Naive thymus-derived CD4-positive, alpha-beta T cell (primary cell): ENCODE measurements at regions not wholly inside any gene's neighbourhood (a gene's known extent, or its start where the extent isn't known, plus 50 kb on each side); places are given as distances from the start of the nearest gene placed in this dataset.
"Not testable (repeated sequence)": the region's sequence is repeated elsewhere in the genome, so short reads cannot be mapped to it uniquely, and the experiment has no call there.

Experiments
- ATAC-seq: fragments of 150-1000 bp; cut with Tn5 transposase; 2 replicates; pipeline ENCODE4 v1.10.0; 2021; ENCODE audit warnings: mild to moderate bottlenecking, moderate library complexity
- CTCF ChIA-PET: fragments of 350-600 bp; sonication (Branson Sonifier 250); formaldehyde crosslinking; loops from one replicate; lab custom pipeline; 2021; ENCODE audit warnings: antibody characterized with exemption; lab: Charles Lee
- POLR2A ChIA-PET: fragments of 350-600 bp; sonication (Branson Sonifier 250); formaldehyde crosslinking; loops from one replicate; lab custom pipeline; 2021; ENCODE audit warnings: antibody characterized with exemption, inconsistent platforms; lab: Charles Lee
- DNase-seq, 9 donors: peaks; one replicate each; pipeline versions ENCODE4 v3.0.0 to v3.0.0-alpha.2; 2020 to 2022; ENCODE audit warnings: mixed read lengths in 1 of 9
- H3K27ac ChIP-seq: one replicate; pipeline ENCODE4 v1.7.0; 2013; ENCODE audit warnings: mild to moderate bottlenecking, low read depth, low read length, moderate library complexity
- H3K27me3 ChIP-seq, 2 donors: one replicate each; pipeline ENCODE4 v1.7.0; 2013; ENCODE audit warnings: low read length in 2 of 2, mild to moderate bottlenecking in 2 of 2, moderate library complexity in 2 of 2; ENCODE audit not compliant: control insufficient read depth in 2 of 2, insufficient read depth in 2 of 2
- H3K36me3 ChIP-seq, 3 experiments: 1 replicate in 2 of 3; 2 replicates in 1 of 3; pipeline ENCODE4 v1.7.0; 2013; ENCODE audit warnings: low read length in 3 of 3, mild to moderate bottlenecking in 3 of 3, moderate library complexity in 1 of 3; ENCODE audit not compliant: insufficient read depth in 3 of 3, control insufficient read depth in 2 of 3
- H3K4me1 ChIP-seq, 2 donors: one replicate each; pipeline ENCODE4 v1.7.0; 2013; ENCODE audit warnings: low read length in 2 of 2, mild to moderate bottlenecking in 2 of 2, moderate library complexity in 1 of 2; ENCODE audit not compliant: control insufficient read depth in 2 of 2, insufficient read depth in 2 of 2
- H3K4me3 ChIP-seq: 2 replicates; pipeline ENCODE4 v1.7.0; 2013; ENCODE audit warnings: mild to moderate bottlenecking, low read length
- H3K9me3 ChIP-seq, 3 experiments: 1 replicate in 2 of 3; 2 replicates in 1 of 3; pipeline ENCODE4 v1.7.0; 2013; ENCODE audit warnings: low read length in 3 of 3; ENCODE audit not compliant: control insufficient read depth in 2 of 3
- H3K27ac Mint-ChIP-seq, 9 donors: one replicate each; pipeline ENCODE4 v1.8.0; 2020 to 2022; ENCODE audit warnings: mixed read lengths in 9 of 9, mild to moderate bottlenecking in 8 of 9, moderate library complexity in 5 of 9, inconsistent platforms in 2 of 9
- H3K27me3 Mint-ChIP-seq, 5 donors: one replicate each; pipeline ENCODE4 v1.8.0; 2021 to 2022; ENCODE audit warnings: mixed read lengths in 5 of 5, mild to moderate bottlenecking in 1 of 5
- H3K36me3 Mint-ChIP-seq, 5 donors: one replicate each; pipeline ENCODE4 v1.8.0; 2020 to 2022; ENCODE audit warnings: mixed read lengths in 5 of 5, mild to moderate bottlenecking in 3 of 5, inconsistent platforms in 1 of 5
- H3K4me1 Mint-ChIP-seq, 7 donors: one replicate each; pipeline ENCODE4 v1.8.0; 2020 to 2022; ENCODE audit warnings: mixed read lengths in 7 of 7, mild to moderate bottlenecking in 3 of 7, inconsistent platforms in 1 of 7
- H3K4me3 Mint-ChIP-seq, 10 donors: one replicate each; pipeline ENCODE4 v1.8.0; 2020 to 2022; ENCODE audit warnings: mild to moderate bottlenecking in 10 of 10, mixed read lengths in 10 of 10, moderate library complexity in 6 of 10, inconsistent platforms in 2 of 10
- H3K9me3 Mint-ChIP-seq, 11 donors: one replicate each; pipeline ENCODE4 v1.8.0; 2020 to 2022; ENCODE audit warnings: mixed read lengths in 11 of 11, mild to moderate bottlenecking in 4 of 11, inconsistent platforms in 1 of 11, moderate library complexity in 1 of 11
- intact Hi-C, 2 donors: fragments of 100-400 bp; cut with micrococcal nuclease; formaldehyde crosslinking; loops; one replicate each; pipeline ENCODE4 v1.15.1; 2023

DNA sequence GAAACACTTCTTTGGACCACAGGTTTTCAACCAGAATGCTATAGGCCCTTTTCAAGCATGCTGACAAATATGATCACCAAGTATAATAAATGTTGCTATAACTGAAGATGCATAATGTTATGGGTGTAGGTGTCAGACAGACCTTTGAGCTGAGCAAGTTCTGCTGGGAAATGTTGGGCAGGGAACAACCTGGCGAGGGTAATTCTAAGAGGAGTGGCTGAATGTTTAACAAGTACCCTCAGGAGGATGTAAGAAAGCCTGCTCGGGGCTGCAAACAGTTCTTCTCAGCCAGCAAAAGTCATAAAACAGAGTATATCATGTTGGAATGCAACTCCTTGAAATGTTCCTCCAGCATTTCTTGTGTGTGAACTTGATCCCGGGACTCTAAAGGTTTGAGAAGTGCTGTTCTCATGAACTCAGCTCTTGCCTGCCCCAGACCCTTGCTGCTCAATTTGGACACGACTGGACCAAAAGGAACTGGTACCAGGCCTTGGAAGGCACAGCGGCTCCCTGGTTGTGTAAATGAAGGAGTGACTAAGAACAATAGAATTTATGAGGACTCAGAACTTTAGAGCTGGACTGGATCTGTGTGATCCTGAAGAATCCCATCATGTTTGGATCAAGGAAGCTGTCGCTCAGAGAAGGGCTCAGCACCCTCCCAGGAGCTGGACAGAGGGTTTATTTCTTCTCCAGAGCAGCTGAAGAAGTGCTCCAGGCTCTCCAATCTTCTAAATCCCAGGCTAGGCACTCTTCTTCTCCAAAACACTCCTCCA, 143.2 kb upstream of the ANK3 start:
- H3K4me1 Mint-ChIP-seq = peaks cover 0 to 13% (median 3%) of the 10 kb centered on the region in 7 donors
- H3K36me3 Mint-ChIP-seq = peaks cover 0 to 47% (median 22%) of the 10 kb centered on the region in 5 donors
- peaks cover 0 to 3% (median 0%) of the 10 kb centered on the region in 3 experiments for H3K36me3 ChIP-seq
- no peaks in the 10 kb centered on the region for H3K27me3 Mint-ChIP-seq
- H3K4me3 Mint-ChIP-seq = no peak overlapping the region
- no peaks in the 10 kb centered on the region for H3K4me1 ChIP-seq
- ATAC-seq (no peak), DNase-seq (no peak)
- H3K9me3 ChIP-seq = no peaks in the 10 kb centered on the region
- H3K27ac Mint-ChIP-seq = no peak overlapping the region
- H3K4me3 ChIP-seq = no peak overlapping the region
- peaks cover 0 to 2% (median 0%) of the 10 kb centered on the region in 11 donors for H3K9me3 Mint-ChIP-seq
- intact Hi-C loops = no loop called here
- CTCF ChIA-PET = no interaction called here
- no peaks in the 10 kb centered on the region for H3K27me3 ChIP-seq
- POLR2A ChIA-PET = no interaction called here
- no peak overlapping the region for H3K27ac ChIP-seq

DNA sequence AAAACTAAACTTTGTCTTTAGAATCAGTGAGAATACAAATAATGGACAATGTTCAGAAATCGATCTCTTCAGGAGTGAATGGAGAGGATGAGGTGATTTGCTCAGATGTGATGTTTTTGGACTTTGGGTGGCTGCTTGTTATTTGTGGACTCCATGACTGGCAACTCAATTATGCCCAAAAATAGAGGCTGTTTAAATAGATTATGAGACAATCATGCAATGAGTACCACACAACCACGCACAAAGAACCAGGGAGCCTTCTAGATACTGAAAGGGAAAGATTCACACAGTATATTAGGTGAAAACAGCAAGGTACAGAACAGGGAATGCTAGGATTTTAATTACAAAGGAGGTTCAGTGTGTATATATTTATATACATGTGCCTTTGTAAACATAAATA, 141.3 kb upstream of the ANK3 start:
- Mint-ChIP-seq H3K4me3 (no peak overlapping the region), H3K36me3 (peaks cover 0 to 61% (median 28%) of the 10 kb centered on the region in 5 donors), H3K27me3 (no peaks in the 10 kb centered on the region), H3K9me3 (peaks cover 0 to 2% (median 0%) of the 10 kb centered on the region in 11 donors), H3K4me1 (peaks cover 0 to 4% (median 0%) of the 10 kb centered on the region in 7 donors), H3K27ac (no peak overlapping the region)
- ChIA-PET CTCF (interaction anchor here (1.1 kb wide), 1 partner anchor 21 kb away, joined by 4 read pairs; no protein-coding TSS in a partner anchor), POLR2A (interaction anchor here (0.5 kb wide), 1 partner anchor 15 kb away, joined by 3 read pairs; no protein-coding TSS in a partner anchor)
- Histone ChIP-seq H3K36me3 (peaks cover 0 to 3% (median 0%) of the 10 kb centered on the region in 3 experiments), H3K27ac (no peak overlapping the region), H3K4me3 (no peak overlapping the region), H3K4me1 (no peaks in the 10 kb centered on the region), H3K9me3 (no peaks in the 10 kb centered on the region), H3K27me3 (no peaks in the 10 kb centered on the region)
- intact Hi-C loops = no loop called here
- no peak for ATAC-seq
- no peak for DNase-seq

DNA sequence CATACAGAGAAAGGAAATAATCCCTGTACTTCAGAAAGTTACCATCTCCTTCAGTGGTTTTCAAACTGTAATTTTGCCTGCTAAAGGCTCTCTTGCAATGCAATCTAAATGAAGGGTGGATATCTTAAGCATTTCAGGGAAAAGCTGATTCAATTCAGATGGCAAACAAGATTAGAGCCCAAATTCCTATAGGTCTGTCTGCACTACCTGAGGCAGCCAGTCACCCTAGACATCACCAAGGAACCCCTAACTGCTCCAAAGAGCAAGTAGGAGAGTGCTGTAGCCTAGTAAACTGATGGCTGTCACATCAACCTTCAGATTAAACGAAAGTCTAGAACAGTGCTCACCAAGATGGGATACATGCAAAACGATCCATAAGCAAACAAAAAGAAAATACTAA, 138.0 kb upstream of the ANK3 start:
- no peak overlapping the region for H3K4me3 ChIP-seq
- DNase-seq = no peak
- H3K36me3 ChIP-seq = no peaks in the 10 kb centered on the region
- H3K9me3 Mint-ChIP-seq = peaks cover 0 to 15% (median 6%) of the 10 kb centered on the region in 11 donors
- H3K27ac Mint-ChIP-seq = no peak overlapping the region
- H3K36me3 Mint-ChIP-seq = peaks cover 6 to 65% (median 34%) of the 10 kb centered on the region in 5 donors
- H3K4me1 Mint-ChIP-seq = peaks cover 0 to under 1% (median 0%) of the 10 kb centered on the region in 7 donors
- H3K27me3 ChIP-seq = no peaks in the 10 kb centered on the region
- intact Hi-C loops = no loop called here
- ChIA-PET CTCF (no interaction called here), POLR2A (no interaction called here)
- no peaks in the 10 kb centered on the region for H3K4me1 ChIP-seq
- H3K4me3 Mint-ChIP-seq = no peak overlapping the region
- H3K27ac ChIP-seq = no peak overlapping the region
- no peaks in the 10 kb centered on the region for H3K27me3 Mint-ChIP-seq
- no peaks in the 10 kb centered on the region for H3K9me3 ChIP-seq
- ATAC-seq = no peak

DNA sequence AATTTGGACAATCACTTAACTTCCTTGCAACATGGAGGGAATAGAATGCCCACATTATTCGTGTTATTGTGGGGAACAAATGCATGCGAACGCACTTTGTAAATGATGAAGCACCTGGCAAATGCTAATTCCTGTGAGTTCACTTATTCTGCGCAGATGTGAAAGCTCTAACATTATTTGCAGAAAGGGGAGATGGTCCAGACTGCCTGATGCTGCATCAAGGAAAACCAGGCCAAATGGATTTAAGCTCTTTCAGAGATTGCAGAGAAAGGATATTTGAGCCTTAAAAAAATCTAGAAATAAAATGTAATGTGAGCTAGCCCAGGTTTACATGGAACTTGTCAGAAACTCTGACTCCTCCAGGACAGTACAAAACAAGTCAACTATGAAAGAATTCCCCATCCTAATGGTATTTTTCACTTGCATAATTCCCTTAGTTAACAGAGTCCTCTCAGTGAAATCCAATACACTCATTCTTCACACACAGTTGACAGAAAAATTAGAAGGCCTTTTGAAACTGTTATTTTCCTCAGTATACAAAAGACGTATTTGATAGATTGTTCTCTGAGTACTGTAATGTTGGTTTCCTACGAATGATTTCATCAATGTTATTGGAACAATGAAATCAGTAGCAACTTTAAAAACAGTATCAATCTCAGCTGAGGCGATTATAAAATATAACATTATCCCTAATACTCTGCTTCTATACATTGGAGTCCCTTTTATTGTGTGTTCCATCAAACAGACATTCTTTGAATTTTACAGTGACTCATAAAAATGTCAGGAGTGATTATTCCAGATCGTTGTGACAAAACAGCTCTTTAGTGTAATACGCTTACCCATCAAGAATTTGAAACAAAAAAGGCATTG, 136.3 kb upstream of the ANK3 start:
- no peaks in the 10 kb centered on the region for H3K4me1 ChIP-seq
- H3K4me3 ChIP-seq = no peak overlapping the region
- Mint-ChIP-seq H3K4me1 (peaks cover 0 to 12% (median 5%) of the 10 kb centered on the region in 7 donors), H3K27ac (no peak overlapping the region), H3K9me3 (peaks cover 0 to 15% (median 6%) of the 10 kb centered on the region in 11 donors), H3K4me3 (no peak overlapping the region), H3K36me3 (peaks cover 6 to 61% (median 29%) of the 10 kb centered on the region in 5 donors), H3K27me3 (no peaks in the 10 kb centered on the region)
- DNase-seq (no peak), ATAC-seq (no peak)
- H3K27ac ChIP-seq = no peak overlapping the region
- H3K36me3 ChIP-seq = no peaks in the 10 kb centered on the region
- intact Hi-C loops = no loop called here
- POLR2A ChIA-PET = no interaction called here
- CTCF ChIA-PET = no interaction called here
- no peaks in the 10 kb centered on the region for H3K9me3 ChIP-seq
- H3K27me3 ChIP-seq = no peaks in the 10 kb centered on the region

DNA sequence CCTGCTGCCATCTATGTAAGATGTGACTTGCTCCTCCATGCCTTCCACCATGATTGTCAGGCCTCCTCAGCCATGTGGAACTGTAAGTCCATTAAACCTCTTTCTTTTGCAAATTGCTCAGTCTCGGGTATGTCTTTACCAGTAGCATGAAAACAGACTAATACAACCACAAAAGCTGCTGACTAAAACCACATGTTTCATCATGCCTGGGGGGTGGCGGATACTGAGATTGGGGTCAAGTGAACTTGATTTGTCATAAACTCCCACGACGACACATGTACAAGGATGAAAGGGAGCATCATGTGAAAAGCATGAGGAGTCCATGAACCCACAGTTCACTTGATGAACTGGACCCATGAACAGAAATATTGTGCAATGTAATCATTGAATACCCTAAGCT, 134.9 kb upstream of the ANK3 start:
- H3K27me3 Mint-ChIP-seq = no peaks in the 10 kb centered on the region
- no peak overlapping the region for H3K4me3 ChIP-seq
- POLR2A ChIA-PET = no interaction called here
- intact Hi-C loops = no loop called here
- no peak overlapping the region for H3K27ac Mint-ChIP-seq
- CTCF ChIA-PET = no interaction called here
- no peak overlapping the region for H3K27ac ChIP-seq
- peaks cover 0 to 12% (median 5%) of the 10 kb centered on the region in 7 donors for H3K4me1 Mint-ChIP-seq
- no peaks in the 10 kb centered on the region for H3K27me3 ChIP-seq
- ATAC-seq (no peak), DNase-seq (no peak)
- no peaks in the 10 kb centered on the region for H3K4me1 ChIP-seq
- H3K9me3 Mint-ChIP-seq = peaks cover 0 to 15% (median 6%) of the 10 kb centered on the region in 11 donors
- no peaks in the 10 kb centered on the region for H3K9me3 ChIP-seq
- H3K36me3 Mint-ChIP-seq = peaks cover 11 to 62% (median 38%) of the 10 kb centered on the region in 5 donors
- no peak overlapping the region for H3K4me3 Mint-ChIP-seq
- H3K36me3 ChIP-seq = no peaks in the 10 kb centered on the region

DNA sequence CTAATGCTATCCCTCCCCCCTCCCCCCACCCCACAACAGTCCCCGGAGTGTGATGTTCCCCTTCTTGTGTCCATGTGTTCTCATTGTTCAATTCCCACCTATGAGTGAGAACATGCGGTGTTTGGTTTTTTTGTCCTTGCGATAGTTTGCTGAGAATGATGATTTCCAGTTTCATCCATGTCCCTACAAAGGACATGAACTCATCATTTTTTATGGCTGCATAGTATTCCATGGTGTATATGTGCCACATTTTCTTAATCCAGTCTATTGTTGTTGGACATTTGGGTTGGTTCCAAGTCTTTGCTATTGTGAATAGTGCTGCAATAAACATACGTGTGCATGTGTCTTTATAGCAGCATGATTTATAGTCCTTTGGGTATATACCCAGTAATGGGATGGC, 133.7 kb upstream of the ANK3 start:
- H3K27me3 Mint-ChIP-seq, ATAC-seq, H3K27ac Mint-ChIP-seq, H3K27me3 ChIP-seq, H3K9me3 ChIP-seq, DNase-seq, H3K36me3 ChIP-seq, intact Hi-C loops, POLR2A ChIA-PET, H3K4me1 ChIP-seq, CTCF ChIA-PET, H3K4me3 ChIP-seq, H3K27ac ChIP-seq, H3K4me3 Mint-ChIP-seq: not testable (repeated sequence)
- H3K36me3 Mint-ChIP-seq = peaks cover 7 to 66% (median 32%) of the 10 kb centered on the region in 5 donors
- H3K9me3 Mint-ChIP-seq = peaks cover 0 to 15% (median 6%) of the 10 kb centered on the region in 11 donors
- H3K4me1 Mint-ChIP-seq = peaks cover 3 to 13% (median 5%) of the 10 kb centered on the region in 7 donors
